ENCODE measurements at regions not wholly inside any gene's neighbourhood (a gene's known extent, or its start where the extent isn't known, plus 50 kb on each side); places are given as distances from the start of the nearest gene placed in this dataset.

GRCh38 chr1:105310063-105310462, 1560.4 kb downstream of the AMY1C start:
- TF ChIP-seq CTCF (IDR thresholded peaks at IDR 0.05; ENCODE audit: low read depth, low read length) (no peak), POLR2A (IDR thresholded peaks at IDR 0.05; ENCODE audit: extremely low read depth, insufficient read length) (no peak), MAX (IDR thresholded peaks at IDR 0.05; ENCODE audit: low read depth, low read length) (no peak), MYC (IDR thresholded peaks at IDR 0.05; ENCODE audit: low read depth, low read length) (no peak)
